DMS114 treated with DMSO at 0.1 percent for 48 hours (cell line): ENCODE measurements at regions not wholly inside any gene's neighbourhood (a gene's known extent, or its start where the extent isn't known, plus 50 kb on each side); places are given as distances from the start of the nearest gene placed in this dataset.
"Not testable (repeated sequence)": the region's sequence is repeated elsewhere in the genome, so short reads cannot be mapped to it uniquely, and the experiment has no call there.

Source experiments
- DNase-seq: peaks from one replicate; lab custom pipeline; 2025; ENCODE audit not compliant: unreplicated experiment; lab: John Stamatoyannopoulos, UW

- DNase-seq = no peak
Measured at GRCh38 chrX:139049465-139049864, 337.9 kb upstream of the FGF13 start.

- no peak for DNase-seq
Measured at GRCh38 chrX:139044680-139045079, 333.2 kb upstream of the FGF13 start.

GRCh38 chrX:139039041-139039440, 327.5 kb upstream of the FGF13 start:
- no peak for DNase-seq

GRCh38 chrX:139026811-139027210, 315.3 kb upstream of the FGF13 start:
- DNase-seq = no peak

- DNase-seq = no peak
Measured at GRCh38 chrX:139026406-139026805, 314.9 kb upstream of the FGF13 start.

GRCh38 chrX:139025816-139026215, 314.3 kb upstream of the FGF13 start:
- DNase-seq = no peak

- no peak for DNase-seq
Measured at GRCh38 chrX:139023531-139023930, 312.0 kb upstream of the FGF13 start.

GRCh38 chrX:139020801-139021200, 309.3 kb upstream of the FGF13 start:
- no peak for DNase-seq

- DNase-seq = no peak
Measured at GRCh38 chrX:139018436-139018835, 306.9 kb upstream of the FGF13 start.

- no peak for DNase-seq
Measured at GRCh38 chrX:139015627-139016026, 304.1 kb upstream of the FGF13 start.

GRCh38 chrX:139008185-139008584, 296.7 kb upstream of the FGF13 start:
- DNase-seq = no peak

GRCh38 chrX:139003856-139004527, 292.5 kb upstream of the FGF13 start:
- DNase-seq = not testable (repeated sequence)

GRCh38 chrX:139002319-139002718, 290.8 kb upstream of the FGF13 start:
- DNase-seq = no peak

- DNase-seq = no peak
Measured at GRCh38 chrX:138996268-138996667, 284.8 kb upstream of the FGF13 start.

GRCh38 chrX:138995458-138995857, 283.9 kb upstream of the FGF13 start:
- DNase-seq = no peak

- DNase-seq = not testable (repeated sequence)
Measured at GRCh38 chrX:138990425-138990824, 278.9 kb upstream of the FGF13 start.

GRCh38 chrX:138986866-138987265, 275.3 kb upstream of the FGF13 start:
- DNase-seq = no peak

GRCh38 chrX:138986235-138986634, 274.7 kb upstream of the FGF13 start:
- DNase-seq = no peak

GRCh38 chrX:138982365-138982764, 270.8 kb upstream of the FGF13 start:
- no peak for DNase-seq

GRCh38 chrX:138964501-138964900, 253.0 kb upstream of the FGF13 start:
- no peak for DNase-seq

- not testable (repeated sequence) for DNase-seq
Measured at GRCh38 chrX:138962419-138962818, 250.9 kb upstream of the FGF13 start.

- no peak for DNase-seq
Measured at GRCh38 chrX:138954976-138955375, 243.5 kb upstream of the FGF13 start.

- DNase-seq = no peak
Measured at GRCh38 chrX:138946926-138947325, 235.4 kb upstream of the FGF13 start.
